HepG2 (cell line): ENCODE measurements at regions not wholly inside any gene's neighbourhood (a gene's known extent, or its start where the extent isn't known, plus 50 kb on each side); places are given as distances from the start of the nearest gene placed in this dataset.

Experiments
- ATAC-seq: fragments of 200-7000 bp; cut with Tn5 transposase; 3 replicates; pipeline ENCODE4 v1.9.1; 2020; ENCODE audit warnings: mild to moderate bottlenecking, moderate library complexity
- BruUV-seq: library from RNA; stranded (reverse); fragments of 400-500 nt; replicated peaks from 2 replicates; lab custom pipeline; 2021; lab: Mats Ljungman, UMichigan
- CTCF ChIA-PET: fragments of 300-600 bp; formaldehyde crosslinking; extraction: SDS; loops from one replicate; lab custom pipeline; 2021; ENCODE audit warnings: low total read pairs, inconsistent platforms, low intra/inter-chr PET ratio; lab: Yijun Ruan, JAX
- POLR2A ChIA-PET: fragments of 350-600 bp; sonication (Branson Sonifier 250); formaldehyde crosslinking; loops from one replicate; lab custom pipeline; 2020; ENCODE audit warnings: antibody characterized with exemption, inconsistent platforms; lab: Yijun Ruan, JAX
- DNase-seq: peaks from one replicate; pipeline ENCODE4 v3.0.0-alpha.2; 2015; ENCODE audit warnings: low spot score
- FAIRE-seq: peaks from 3 replicates; lab custom pipeline; 2011; peaks lifted over from hg19 to GRCh38; lab: Jason Lieb, UNC
- H2AFZ ChIP-seq: one replicate; pipeline ENCODE4 v1.6.1; 2011; ENCODE audit warnings: low read length, inconsistent platforms
- H3K27ac ChIP-seq: fragments of 300-600 bp; 3 replicates; pipeline ENCODE4 v1.8.0; 2011; ENCODE audit warnings: mixed run types, mild to moderate bottlenecking, mixed read lengths, low read length, inconsistent platforms; ENCODE audit not compliant: insufficient read depth; ENCODE audit errors: extremely low read length
- H3K27me3 ChIP-seq, 2 experiments: fragments of 200-600 bp in 1 of 2; 2 replicates in 1 of 2; 3 replicates in 1 of 2; pipeline versions ENCODE4 v1.6.0 to v1.8.0; 2011; ENCODE audit warnings: low read length in 2 of 2, mild to moderate bottlenecking in 2 of 2, moderate library complexity in 2 of 2, inconsistent platforms in 1 of 2; ENCODE audit not compliant: insufficient read depth in 2 of 2, control insufficient read depth in 1 of 2
- H3K36me3 ChIP-seq, 2 experiments: fragments of 200-600 bp in 1 of 2; replicated peaks in 1 of 2; 2 replicates in 1 of 2; 3 replicates in 1 of 2; pipeline versions ENCODE4 v1.5.1 to v1.8.0; 2011; ENCODE audit warnings: low read length in 2 of 2, inconsistent platforms in 1 of 2; ENCODE audit not compliant: insufficient read depth in 2 of 2, control insufficient read depth in 1 of 2
- H3K4me1 ChIP-seq: 2 replicates; pipeline ENCODE4 v1.5.1; 2012; ENCODE audit warnings: low read length, inconsistent platforms; ENCODE audit not compliant: insufficient read depth
- H3K4me2 ChIP-seq: 2 replicates; pipeline ENCODE4 v1.6.0; 2011; ENCODE audit warnings: low read depth, low read length, inconsistent platforms
- H3K4me3 ChIP-seq, 3 experiments: fragments of 200-600 bp in 1 of 3; sonication (generic), shearing (Covaris generic) in 1 of 3; replicated peaks in 1 of 3; 2 replicates each; pipeline ENCODE4 v1.5.1; 2011 to 2016; ENCODE audit warnings: low read length in 3 of 3, inconsistent platforms in 2 of 3, low read depth in 2 of 3, mild to moderate bottlenecking in 2 of 3, control low read depth in 1 of 3, mixed read lengths in 1 of 3; ENCODE audit not compliant: insufficient read depth in 1 of 3
- H3K79me2 ChIP-seq: one replicate; pipeline ENCODE4 v1.6.1; 2011; ENCODE audit warnings: low read length, inconsistent platforms; ENCODE audit not compliant: insufficient read depth
- H3K9ac ChIP-seq: 2 replicates; pipeline ENCODE4 v1.6.0; 2011; ENCODE audit warnings: mild to moderate bottlenecking, low read depth, low read length, inconsistent platforms; ENCODE audit not compliant: insufficient read depth
- H3K9me3 ChIP-seq: 2 replicates; pipeline ENCODE4 v1.5.1; 2012; ENCODE audit warnings: mild to moderate bottlenecking, low read length
- H4K20me1 ChIP-seq: 2 replicates; pipeline ENCODE4 v1.6.0; 2011; ENCODE audit warnings: inconsistent platforms, mild to moderate bottlenecking, low read length, moderate library complexity; ENCODE audit not compliant: insufficient read depth
- CAMTA2 ChIP-seq: sonication (generic); formaldehyde crosslinking; IDR thresholded peaks from 2 replicates; pipeline ENCODE4 v1.4.0; 2020; ENCODE audit warnings: mild to moderate bottlenecking, missing genetic modification reagents, borderline replicate concordance
- FOXK1 ChIP-seq: sonication (generic); formaldehyde crosslinking; IDR thresholded peaks from 2 replicates; pipeline ENCODE4 v1.4.0; 2020; ENCODE audit warnings: low read depth, missing genetic modification reagents, borderline replicate concordance
- GABPB1 ChIP-seq: IDR thresholded peaks from 2 replicates; pipeline ENCODE4 v1.6.1; 2016; ENCODE audit warnings: mild to moderate bottlenecking, missing genetic modification reagents, moderate library complexity, missing compliant biosample characterization
- NR2F6 ChIP-seq, 2 experiments: IDR thresholded peaks; 2 replicates each; pipeline ENCODE4 v1.6.1; 2016; ENCODE audit warnings: antibody characterized with exemption in 1 of 2, mild to moderate bottlenecking in 1 of 2
- RFX5 ChIP-seq: IDR thresholded peaks from 2 replicates; pipeline ENCODE4 v1.6.1; 2011; ENCODE audit warnings: low read depth, low read length, improper control_type of control experiment
- SOX13 ChIP-seq, 3 experiments: fragments of 450-650 bp in 1 of 3; sonication (generic) in 1 of 3; formaldehyde crosslinking in 1 of 3; IDR thresholded peaks in 2 of 3; conservative IDR thresholded peaks in 1 of 3; 2 replicates each; pipeline versions ENCODE4 v1.5.0 to v1.6.1; 2016 to 2020; ENCODE audit warnings: antibody characterized with exemption in 1 of 3, mild to moderate bottlenecking in 1 of 3, missing compliant biosample characterization in 1 of 3, missing genetic modification reagents in 1 of 3, moderate library complexity in 1 of 3
- THAP11 ChIP-seq: IDR thresholded peaks from 2 replicates; pipeline ENCODE4 v1.6.1; 2016; ENCODE audit warnings: missing biosample characterization, missing genetic modification reagents
- YY1 ChIP-seq: IDR thresholded peaks from 2 replicates; pipeline ENCODE4 v1.6.1; 2011; ENCODE audit warnings: low read length, low read depth, moderate library complexity, mild to moderate bottlenecking; ENCODE audit not compliant: insufficient read depth, insufficient replicate concordance
- ZNF160 ChIP-seq: sonication (generic); formaldehyde crosslinking; IDR thresholded peaks from 2 replicates; pipeline ENCODE4 v1.8.0; 2022; ENCODE audit warnings: mild to moderate bottlenecking, inconsistent platforms, missing genetic modification reagents
- ZNF30 ChIP-seq: sonication (generic); formaldehyde crosslinking; IDR thresholded peaks from 2 replicates; pipeline ENCODE4 v1.5.0; 2020; ENCODE audit warnings: mild to moderate bottlenecking, missing genetic modification reagents
- ZNF362 ChIP-seq: sonication (generic); formaldehyde crosslinking; IDR thresholded peaks from 2 replicates; pipeline ENCODE4 v1.4.0; 2020; ENCODE audit warnings: missing genetic modification reagents, mild to moderate bottlenecking, borderline replicate concordance
- ZNF530 ChIP-seq: sonication (generic); formaldehyde crosslinking; IDR thresholded peaks from 2 replicates; pipeline ENCODE4 v1.5.0; 2020; ENCODE audit warnings: low read depth, mild to moderate bottlenecking, missing genetic modification reagents
- ZNF572 ChIP-seq: sonication (generic); formaldehyde crosslinking; IDR thresholded peaks from 2 replicates; pipeline ENCODE4 v1.5.1; 2020; ENCODE audit warnings: mild to moderate bottlenecking, missing genetic modification reagents
- ZNF609 ChIP-seq: sonication (generic); formaldehyde crosslinking; IDR thresholded peaks from 2 replicates; pipeline ENCODE4 v1.4.0; 2020; ENCODE audit warnings: mild to moderate bottlenecking, missing genetic modification reagents, borderline replicate concordance
- ZNF83 ChIP-seq: sonication (generic); formaldehyde crosslinking; IDR thresholded peaks from 2 replicates; pipeline ENCODE4 v1.4.0; 2020; ENCODE audit warnings: missing genetic modification reagents, mild to moderate bottlenecking, borderline replicate concordance
- WGBS: methylation state at CpG from one replicate; pipeline ENCODE4 v1.1.6; 2017; ENCODE audit warnings: low lambda C conversion rate; 5-methylcytosine and 5-hydroxymethylcytosine counted together
- in situ Hi-C: cut with HindIII; loops from 2 replicates; pipeline ENCODE4 v1.10.0; 2017; ENCODE audit warnings: low pct_unique_long_range_greater_than_20kb; ENCODE audit not compliant: extremely low pct_ligation_motif_present
- intact Hi-C: fragments of 100-400 bp; cut with micrococcal nuclease; formaldehyde crosslinking; loops from one replicate; pipeline ENCODE4 v1.10.0; 2022; ENCODE audit not compliant: unreplicated experiment

DNA sequence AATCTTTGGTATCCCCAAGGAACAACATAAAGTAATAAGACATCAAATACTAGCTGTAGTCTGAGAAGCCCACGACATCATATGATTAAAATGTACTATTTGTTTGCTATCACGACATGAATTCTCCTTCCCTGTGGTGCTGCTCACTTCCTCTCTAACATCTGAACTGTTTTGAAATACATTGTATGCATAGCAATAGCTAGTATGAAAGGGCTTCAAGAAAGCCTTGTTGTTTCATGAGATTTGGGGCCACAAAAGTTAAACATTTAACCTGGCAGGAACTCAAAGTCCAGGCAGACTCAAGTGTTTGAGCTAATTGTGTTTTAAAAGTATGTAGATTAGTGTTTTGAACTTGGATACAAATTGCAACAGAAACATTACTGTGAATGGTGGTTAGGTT is 237.4 kb upstream of the PTGER4 start (continued):
- TF ChIP-seq FOXK1, result no peak
- TF ChIP-seq ZNF572 (CRISPR knock-in tag), result no peak
- TF ChIP-seq RFX5, result no peak
- TF ChIP-seq THAP11 (CRISPR knock-in tag), result peak; percentile 46
- TF ChIP-seq ZNF530 (CRISPR knock-in tag), result no peak

GRCh38 chr5:40441733-40442132 is 238.0 kb upstream of the PTGER4 start:
- Histone ChIP-seq H3K4me3 (0 out of 6 replicates have a peak overlapping the region, but pooled peaks of 1 of the 3 experiments have one; percentile 1), H3K4me2 (peak overlapping the region; percentile 45), H2AFZ (peak overlapping the region; percentile 21), H3K27me3 (no peaks in the 10 kb centered on the region), H3K9ac (0 out of 2 replicates have a peak overlapping the region, but pooled peaks have one; percentile 31), H4K20me1 (no peaks in the 10 kb centered on the region), H3K9me3 (0 out of 2 replicates have a peak, but pooled peaks cover 5% of the 10 kb centered on the region), H3K27ac (peak overlapping the region; percentile 75), H3K36me3 (no peaks in the 10 kb centered on the region), H3K79me2 (no peaks in the 10 kb centered on the region), H3K4me1 (peaks cover 32% of the 10 kb centered on the region)
- ATAC-seq (peak; percentile 90), DNase-seq (peak; percentile 37), FAIRE-seq (no peak)
- 47% methylated on average over 4 of the region's 4 CpGs for WGBS
- in situ Hi-C loops, result no loop called here
- CTCF ChIA-PET, result no interaction called here
- no TSS peak for BruUV-seq
- POLR2A ChIA-PET, result no interaction called here
- intact Hi-C loops, result no loop called here
- TF ChIP-seq GABPB1 (CRISPR knock-in tag) (no peak), ZNF362 (CRISPR knock-in tag) (peak; percentile 69), ZNF609 (CRISPR knock-in tag) (no peak), CAMTA2 (CRISPR knock-in tag) (no peak), SOX13 (IDR thresholded peaks at IDR 0.05) (no peak), SOX13 (CRISPR knock-in tag; conservative IDR thresholded peaks at IDR 0.05 in 1 of 2, IDR thresholded peaks at IDR 0.05 in 1 of 2) (0 out of 4 replicates have a peak, but pooled peaks of 1 of the 2 experiments have one; percentile 5), YY1 (no peak), ZNF160 (CRISPR knock-in tag) (no peak), NR2F6 (IDR thresholded peaks at IDR 0.05) (no peak), NR2F6 (CRISPR knock-in tag; IDR thresholded peaks at IDR 0.05) (no peak), ZNF30 (CRISPR knock-in tag) (no peak), ZNF83 (CRISPR knock-in tag) (no peak)
